Spinal cord (tissue), 9 donors: ENCODE measurements at regions not wholly inside any gene's neighbourhood (a gene's known extent, or its start where the extent isn't known, plus 50 kb on each side); places are given as distances from the start of the nearest gene placed in this dataset.

Source experiments
- DNase-seq, 6 donors: peaks; one replicate each; pipeline versions ENCODE4 v3.0.0 to v3.0.0-alpha.2; 2013 to 2015; ENCODE audit warnings: low spot score in 6 of 6, low read depth in 4 of 6
- H3K27ac ChIP-seq: one replicate; pipeline ENCODE4 v1.5.1; 2013; ENCODE audit warnings: low read depth, low read length, control low read depth
- H3K27me3 ChIP-seq: one replicate; pipeline ENCODE4 v1.6.1; 2013; ENCODE audit warnings: low read length; ENCODE audit not compliant: control insufficient read depth, insufficient read depth
- H3K36me3 ChIP-seq: one replicate; pipeline ENCODE4 v1.6.1; 2013; ENCODE audit warnings: low read length; ENCODE audit not compliant: control insufficient read depth, insufficient read depth
- H3K4me1 ChIP-seq: one replicate; pipeline ENCODE4 v1.6.1; 2013; ENCODE audit warnings: low read length; ENCODE audit not compliant: control insufficient read depth, insufficient read depth
- H3K4me3 ChIP-seq: one replicate; pipeline ENCODE4 v1.5.1; 2013; ENCODE audit warnings: low read depth, low read length, control low read depth
- H3K9me3 ChIP-seq: one replicate; pipeline ENCODE4 v1.6.1; 2013; ENCODE audit warnings: low read length; ENCODE audit not compliant: control insufficient read depth, insufficient read depth
- WGBS: methylation state at CpG from one replicate; pipeline ENCODE4 v1.1.5; 2013; ENCODE audit warnings: missing lambda C conversion rate; ENCODE audit not compliant: insufficient coverage; 5-methylcytosine and 5-hydroxymethylcytosine counted together
- donor health status: healthy.

GRCh38 chr9:78788101-78788500, 491.2 kb downstream of the PSAT1 start:
- Histone ChIP-seq H3K9me3 (no peaks in the 10 kb centered on the region), H3K36me3 (no peaks in the 10 kb centered on the region), H3K27me3 (no peaks in the 10 kb centered on the region), H3K4me3 (no peak overlapping the region), H3K4me1 (no peaks in the 10 kb centered on the region), H3K27ac (no peak overlapping the region)
- no peak for DNase-seq

GRCh38 chr9:78791779-78792178, 494.9 kb downstream of the PSAT1 start:
- Histone ChIP-seq H3K36me3 (no peaks in the 10 kb centered on the region), H3K27me3 (no peaks in the 10 kb centered on the region), H3K27ac (no peak overlapping the region), H3K9me3 (no peaks in the 10 kb centered on the region), H3K4me3 (no peak overlapping the region), H3K4me1 (no peaks in the 10 kb centered on the region)
- WGBS = no CpG with 5 or more reads among the region's 2 CpGs
- DNase-seq = no peak

- peak in 1 of 6 donors; percentile 25 for DNase-seq
- Histone ChIP-seq H3K27ac (no peak overlapping the region), H3K36me3 (no peaks in the 10 kb centered on the region), H3K27me3 (no peaks in the 10 kb centered on the region), H3K4me1 (no peaks in the 10 kb centered on the region), H3K9me3 (no peaks in the 10 kb centered on the region), H3K4me3 (no peak overlapping the region)
- WGBS = no CpG with 5 or more reads among the region's 3 CpGs
Observed at GRCh38 chr9:78792745-78793144, 495.8 kb downstream of the PSAT1 start.

- H3K36me3 ChIP-seq = no peaks in the 10 kb centered on the region
- no peaks in the 10 kb centered on the region for H3K27me3 ChIP-seq
- no CpG with 5 or more reads among the region's 2 CpGs for WGBS
- no peaks in the 10 kb centered on the region for H3K9me3 ChIP-seq
- no peak overlapping the region for H3K4me3 ChIP-seq
- no peaks in the 10 kb centered on the region for H3K4me1 ChIP-seq
- no peak for DNase-seq
- no peak overlapping the region for H3K27ac ChIP-seq
Observed at GRCh38 chr9:78805771-78806170, 508.8 kb downstream of the PSAT1 start.

- WGBS = 80% methylated on average over 1 of the region's 4 CpGs
- no peak for DNase-seq
- Histone ChIP-seq H3K9me3 (no peaks in the 10 kb centered on the region), H3K4me3 (no peak overlapping the region), H3K27ac (no peak overlapping the region), H3K4me1 (peaks cover 3% of the 10 kb centered on the region), H3K27me3 (no peaks in the 10 kb centered on the region), H3K36me3 (no peaks in the 10 kb centered on the region)
Observed at GRCh38 chr9:78806492-78807160, 509.7 kb downstream of the PSAT1 start.

- Histone ChIP-seq H3K36me3 (no peaks in the 10 kb centered on the region), H3K27me3 (no peaks in the 10 kb centered on the region), H3K9me3 (no peaks in the 10 kb centered on the region), H3K4me3 (no peak overlapping the region), H3K27ac (no peak overlapping the region), H3K4me1 (peaks cover 4% of the 10 kb centered on the region)
- DNase-seq = no peak
- WGBS = 97% methylated on average over 3 of the region's 4 CpGs
Observed at GRCh38 chr9:78807286-78807685, 510.4 kb downstream of the PSAT1 start.

- H3K27me3 ChIP-seq = no peaks in the 10 kb centered on the region
- H3K27ac ChIP-seq = no peak overlapping the region
- peaks cover 4% of the 10 kb centered on the region for H3K4me1 ChIP-seq
- H3K4me3 ChIP-seq = no peak overlapping the region
- no peaks in the 10 kb centered on the region for H3K36me3 ChIP-seq
- H3K9me3 ChIP-seq = no peaks in the 10 kb centered on the region
- WGBS = 80% methylated on average over 2 of the region's 3 CpGs
- no peak for DNase-seq
Observed at GRCh38 chr9:78808048-78808447, 511.1 kb downstream of the PSAT1 start.

- DNase-seq = peak in 1 of 6 donors; percentile 19
- Histone ChIP-seq H3K9me3 (peaks cover 4% of the 10 kb centered on the region), H3K27ac (no peak overlapping the region), H3K4me3 (no peak overlapping the region), H3K4me1 (peaks cover 4% of the 10 kb centered on the region), H3K27me3 (no peaks in the 10 kb centered on the region), H3K36me3 (no peaks in the 10 kb centered on the region)
- WGBS = 75% methylated on average over 5 of the region's 10 CpGs
Observed at GRCh38 chr9:78811622-78812276, 514.8 kb downstream of the PSAT1 start.

GRCh38 chr9:78812665-78813064, 515.7 kb downstream of the PSAT1 start:
- no peak overlapping the region for H3K4me3 ChIP-seq
- H3K36me3 ChIP-seq = no peaks in the 10 kb centered on the region
- H3K27me3 ChIP-seq = no peaks in the 10 kb centered on the region
- peaks cover 4% of the 10 kb centered on the region for H3K9me3 ChIP-seq
- DNase-seq = no peak
- H3K4me1 ChIP-seq = peaks cover 4% of the 10 kb centered on the region
- no CpG with 5 or more reads among the region's 3 CpGs for WGBS
- no peak overlapping the region for H3K27ac ChIP-seq

- H3K4me1 ChIP-seq = peaks cover 4% of the 10 kb centered on the region
- H3K9me3 ChIP-seq = peaks cover 4% of the 10 kb centered on the region
- H3K4me3 ChIP-seq = no peak overlapping the region
- H3K27me3 ChIP-seq = no peaks in the 10 kb centered on the region
- no peak for DNase-seq
- no peaks in the 10 kb centered on the region for H3K36me3 ChIP-seq
- H3K27ac ChIP-seq = no peak overlapping the region
- no CpG with 5 or more reads among the region's 15 CpGs for WGBS
Observed at GRCh38 chr9:78813602-78814180, 516.8 kb downstream of the PSAT1 start.
